ENCODE measurements at regions not wholly inside any gene's neighbourhood (a gene's known extent, or its start where the extent isn't known, plus 50 kb on each side); places are given as distances from the start of the nearest gene placed in this dataset.

- WGBS (ENCODE audit: insufficient coverage) = 77% methylated on average over 7 of the region's 7 CpGs
- Mint-ChIP-seq H3K9me3 (no peaks in the 10 kb centered on the region), H3K36me3 (no peaks in the 10 kb centered on the region), H3K27me3 (ENCODE audit: low read depth in 2 of 2) (peaks cover 8 to 21% of the 10 kb centered on the region in 2 donors), H3K4me3 (no peak overlapping the region), H3K27ac (no peak overlapping the region), H3K4me1 (no peaks in the 10 kb centered on the region)
- Histone ChIP-seq H3K4me1 (ENCODE audit: control insufficient read depth, insufficient read depth, low read length) (no peaks in the 10 kb centered on the region), H3K4me3 (ENCODE audit: low read length) (no peak overlapping the region), H3K9me3 (ENCODE audit: control insufficient read depth, insufficient read depth, low read length) (no peaks in the 10 kb centered on the region), H3K27ac (ENCODE audit: low read length) (no peak overlapping the region), H3K36me3 (ENCODE audit: control insufficient read depth, insufficient read depth, low read length) (no peaks in the 10 kb centered on the region), H3K27me3 (ENCODE audit: control insufficient read depth, insufficient read depth, low read length) (no peaks in the 10 kb centered on the region)
- ATAC-seq (no peak), DNase-seq (no peak)
- TF ChIP-seq CTCF (IDR thresholded peaks at IDR 0.05) = no peak
- intact Hi-C loops (cut with micrococcal nuclease) = no loop called here
Observed at GRCh38 chr22:48863965-48864528, 963.6 kb downstream of the BRD1 start.

- Histone ChIP-seq H3K27ac (ENCODE audit: low read length) (no peak overlapping the region), H3K36me3 (ENCODE audit: control insufficient read depth, insufficient read depth, low read length) (no peaks in the 10 kb centered on the region), H3K4me3 (ENCODE audit: low read length) (no peak overlapping the region), H3K4me1 (ENCODE audit: control insufficient read depth, insufficient read depth, low read length) (no peaks in the 10 kb centered on the region), H3K9me3 (ENCODE audit: control insufficient read depth, insufficient read depth, low read length) (no peaks in the 10 kb centered on the region), H3K27me3 (ENCODE audit: control insufficient read depth, insufficient read depth, low read length) (no peaks in the 10 kb centered on the region)
- no peak for TF ChIP-seq CTCF (IDR thresholded peaks at IDR 0.05)
- Mint-ChIP-seq H3K36me3 (no peaks in the 10 kb centered on the region), H3K4me3 (no peak overlapping the region), H3K4me1 (no peaks in the 10 kb centered on the region), H3K27ac (no peak overlapping the region), H3K9me3 (no peaks in the 10 kb centered on the region), H3K27me3 (ENCODE audit: low read depth in 2 of 2) (peaks cover 8 to 21% of the 10 kb centered on the region in 2 donors)
- WGBS (ENCODE audit: insufficient coverage) = 84% methylated on average over 7 of the region's 7 CpGs
- intact Hi-C loops (cut with micrococcal nuclease) = no loop called here
- DNase-seq (no peak), ATAC-seq (no peak)
Observed at GRCh38 chr22:48860557-48860956, 967.1 kb downstream of the BRD1 start.

GRCh38 chr22:48858856-48859255, 968.8 kb downstream of the BRD1 start:
- no peak for DNase-seq
- no peak for ATAC-seq
- Mint-ChIP-seq H3K27me3 (ENCODE audit: low read depth in 2 of 2) (peaks cover 7 to 10% of the 10 kb centered on the region in 2 donors), H3K9me3 (no peaks in the 10 kb centered on the region), H3K36me3 (no peaks in the 10 kb centered on the region), H3K4me3 (no peak overlapping the region), H3K27ac (no peak overlapping the region), H3K4me1 (no peaks in the 10 kb centered on the region)
- Histone ChIP-seq H3K36me3 (ENCODE audit: control insufficient read depth, insufficient read depth, low read length) (no peaks in the 10 kb centered on the region), H3K9me3 (ENCODE audit: control insufficient read depth, insufficient read depth, low read length) (no peaks in the 10 kb centered on the region), H3K4me1 (ENCODE audit: control insufficient read depth, insufficient read depth, low read length) (no peaks in the 10 kb centered on the region), H3K27me3 (ENCODE audit: control insufficient read depth, insufficient read depth, low read length) (no peaks in the 10 kb centered on the region), H3K4me3 (ENCODE audit: low read length) (no peak overlapping the region), H3K27ac (ENCODE audit: low read length) (no peak overlapping the region)
- intact Hi-C loops (cut with micrococcal nuclease) = no loop called here
- WGBS (ENCODE audit: insufficient coverage) = 89% methylated on average over 2 of the region's 2 CpGs
- TF ChIP-seq CTCF (IDR thresholded peaks at IDR 0.05) = no peak

- DNase-seq (no peak), ATAC-seq (no peak)
- H3K9me3 ChIP-seq (ENCODE audit: control insufficient read depth, insufficient read depth, low read length) = no peaks in the 10 kb centered on the region
- Mint-ChIP-seq H3K36me3 (no peaks in the 10 kb centered on the region), H3K27ac (no peak overlapping the region), H3K9me3 (no peaks in the 10 kb centered on the region), H3K4me3 (no peak overlapping the region), H3K27me3 (ENCODE audit: low read depth in 2 of 2) (peaks cover 7 to 10% of the 10 kb centered on the region in 2 donors), H3K4me1 (no peaks in the 10 kb centered on the region)
- TF ChIP-seq CTCF (IDR thresholded peaks at IDR 0.05) = no peak
- no peaks in the 10 kb centered on the region for H3K4me1 ChIP-seq (ENCODE audit: control insufficient read depth, insufficient read depth, low read length)
- no peak overlapping the region for H3K4me3 ChIP-seq (ENCODE audit: low read length)
- H3K27me3 ChIP-seq (ENCODE audit: control insufficient read depth, insufficient read depth, low read length) = no peaks in the 10 kb centered on the region
- WGBS (ENCODE audit: insufficient coverage) = 73% methylated on average over 9 of the region's 9 CpGs
- intact Hi-C loops (cut with micrococcal nuclease) = no loop called here
- H3K36me3 ChIP-seq (ENCODE audit: control insufficient read depth, insufficient read depth, low read length) = no peaks in the 10 kb centered on the region
- H3K27ac ChIP-seq (ENCODE audit: low read length) = no peak overlapping the region
Observed at GRCh38 chr22:48858121-48858520, 969.6 kb downstream of the BRD1 start.
